ENCODE measurements at regions not wholly inside any gene's neighbourhood (a gene's known extent, or its start where the extent isn't known, plus 50 kb on each side); places are given as distances from the start of the nearest gene placed in this dataset.
A peak's percentile ranks its signal among the peaks of the same experiment; 100 is the strongest.
"Not testable (repeated sequence)": the region's sequence is repeated elsewhere in the genome, so short reads cannot be mapped to it uniquely, and the experiment has no call there.

- no peak for DNase-seq
Observed at GRCh38 chr9:71361357-71361756, 239.9 kb upstream of the TRPM3 start.

GRCh38 chr9:71357346-71357745 is 235.9 kb upstream of the TRPM3 start:
- DNase-seq, result no peak

- no peak for DNase-seq
Observed at GRCh38 chr9:71355884-71356283, 234.5 kb upstream of the TRPM3 start.

- DNase-seq, result peak; percentile 90
Observed at GRCh38 chr9:71353720-71354119, 232.3 kb upstream of the TRPM3 start.

GRCh38 chr9:71352837-71353236 is 231.4 kb upstream of the TRPM3 start:
- no peak for DNase-seq

- peak; percentile 94 for DNase-seq
Observed at GRCh38 chr9:71349218-71349617, 227.8 kb upstream of the TRPM3 start.

GRCh38 chr9:71333321-71333720 is 211.9 kb upstream of the TRPM3 start:
- no peak for DNase-seq

GRCh38 chr9:71331603-71332002 is 210.2 kb upstream of the TRPM3 start:
- DNase-seq, result no peak

- DNase-seq, result no peak
Observed at GRCh38 chr9:71329873-71330272, 208.5 kb upstream of the TRPM3 start.

- no peak for DNase-seq
Observed at GRCh38 chr9:71326360-71326759, 204.9 kb upstream of the TRPM3 start.

GRCh38 chr9:71323357-71323756 is 201.9 kb upstream of the TRPM3 start:
- DNase-seq, result no peak

- DNase-seq, result peak; percentile 62
Observed at GRCh38 chr9:71322311-71322710, 200.9 kb upstream of the TRPM3 start.

GRCh38 chr9:71308454-71308853 is 187.0 kb upstream of the TRPM3 start:
- DNase-seq, result no peak

GRCh38 chr9:71306134-71306533 is 184.7 kb upstream of the TRPM3 start:
- DNase-seq, result no peak

- DNase-seq, result peak; percentile 73
Observed at GRCh38 chr9:71303351-71303750, 181.9 kb upstream of the TRPM3 start.

GRCh38 chr9:71302776-71303175 is 181.4 kb upstream of the TRPM3 start:
- peak; percentile 16 for DNase-seq

- DNase-seq, result no peak
Observed at GRCh38 chr9:71295928-71296327, 174.5 kb upstream of the TRPM3 start.

GRCh38 chr9:71286146-71286545 is 164.7 kb upstream of the TRPM3 start:
- DNase-seq, result no peak

GRCh38 chr9:71285191-71285656 is 163.8 kb upstream of the TRPM3 start:
- DNase-seq, result peak; percentile 65

GRCh38 chr9:71282116-71282515 is 160.7 kb upstream of the TRPM3 start:
- DNase-seq, result not testable (repeated sequence)

- DNase-seq, result no peak
Observed at GRCh38 chr9:71279151-71279739, 157.8 kb upstream of the TRPM3 start.

- DNase-seq, result no peak
Observed at GRCh38 chr9:71273613-71274012, 152.2 kb upstream of the TRPM3 start.

GRCh38 chr9:71271602-71272001 is 150.2 kb upstream of the TRPM3 start:
- DNase-seq, result no peak

GRCh38 chr9:71270554-71270953 is 149.1 kb upstream of the TRPM3 start:
- DNase-seq, result no peak

- DNase-seq, result no peak
Observed at GRCh38 chr9:71269859-71270258, 148.4 kb upstream of the TRPM3 start.
